GM18499 (cell line): ENCODE measurements at regions not wholly inside any gene's neighbourhood (a gene's known extent, or its start where the extent isn't known, plus 50 kb on each side); places are given as distances from the start of the nearest gene placed in this dataset.

Experiments used
- ATAC-seq: cut with Tn5 transposase; IDR thresholded peaks from one replicate; pipeline ENCODE4 v1.9.1; 2021; ENCODE audit warnings: moderate number of reproducible peaks; ENCODE audit not compliant: insufficient read depth, unreplicated experiment

DNA sequence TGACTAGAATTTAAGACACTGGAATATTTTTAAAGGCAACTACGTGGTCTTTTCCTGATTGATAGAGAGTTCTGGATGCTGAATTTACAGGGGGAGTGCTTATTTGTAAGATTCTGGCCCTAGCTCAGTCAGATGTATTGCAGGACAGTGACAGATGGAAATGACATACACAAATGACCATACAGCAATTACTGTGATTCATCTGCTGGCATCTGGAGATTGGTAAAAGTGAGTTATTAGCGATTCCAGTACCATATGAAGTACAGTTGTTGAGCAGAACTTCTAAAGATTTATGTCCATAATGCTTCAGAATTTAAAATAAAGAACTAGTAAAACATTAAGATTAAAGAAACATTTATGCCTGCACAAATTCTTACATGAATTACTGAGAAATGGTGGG lies 243.2 kb downstream of the CRPPA start:
- ATAC-seq = no peak

- ATAC-seq = no peak
Measured at GRCh38 chr7:16174253-16174652, 247.1 kb downstream of the CRPPA start.

DNA sequence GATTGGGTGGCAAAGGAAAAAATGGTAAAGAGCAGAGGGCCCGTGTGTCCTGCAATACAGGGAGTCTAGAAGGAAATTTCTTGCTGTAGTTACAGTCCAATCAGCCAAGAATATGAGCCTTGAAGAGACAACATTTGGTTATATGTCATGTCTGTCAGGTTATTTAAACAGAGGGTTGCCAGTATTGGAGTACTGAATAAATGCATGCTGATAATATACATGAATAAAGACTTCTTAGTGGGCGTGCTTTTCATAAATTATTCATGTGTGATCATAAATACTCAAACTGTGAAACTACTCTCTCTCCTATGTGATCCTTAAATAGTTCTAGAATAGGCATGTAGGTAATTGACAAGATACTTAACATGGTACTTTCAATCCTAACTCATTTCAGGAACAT lies 249.0 kb downstream of the CRPPA start:
- ATAC-seq = no peak

- no peak for ATAC-seq
Measured at GRCh38 chr7:16171928-16172327, 249.4 kb downstream of the CRPPA start.

GRCh38 chr7:16170671-16171070 lies 250.7 kb downstream of the CRPPA start:
- no peak for ATAC-seq

DNA sequence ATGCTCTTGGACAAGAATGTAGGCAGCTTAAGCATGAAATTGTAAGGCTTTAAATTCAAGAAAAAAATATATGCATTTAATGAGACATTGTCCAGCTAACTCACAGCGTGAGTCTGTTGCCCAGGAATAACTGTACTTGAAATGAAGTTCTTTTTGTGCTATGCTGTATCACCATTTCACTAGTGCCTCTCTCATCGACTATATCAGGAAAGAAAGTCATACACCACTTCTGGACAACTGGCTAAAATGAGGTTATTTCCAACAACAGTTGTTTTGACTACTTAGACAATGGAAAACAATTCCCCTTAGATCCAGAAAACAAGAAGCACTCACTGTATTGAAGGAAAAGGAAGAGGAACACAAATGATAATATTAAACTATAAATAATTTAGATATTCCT lies 251.8 kb downstream of the CRPPA start:
- ATAC-seq = no peak

DNA sequence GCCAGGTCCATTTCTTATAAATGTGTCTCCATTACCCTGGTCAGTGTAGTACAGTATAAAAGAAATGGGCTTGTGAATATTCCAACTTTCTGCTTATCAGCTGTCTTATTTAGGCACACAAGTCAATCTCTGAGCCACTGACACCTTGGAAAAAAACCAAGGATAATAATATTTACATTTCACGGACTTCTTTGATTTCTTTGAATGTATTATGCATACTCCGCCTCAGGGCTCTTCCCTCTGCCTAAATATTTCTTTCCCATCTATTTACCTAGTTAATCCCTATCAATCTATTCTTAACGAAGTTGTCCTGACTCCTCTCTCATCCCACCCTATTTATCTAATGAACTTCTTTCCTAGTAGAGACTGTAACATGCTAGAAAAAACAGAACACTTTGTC lies 253.8 kb downstream of the CRPPA start:
- ATAC-seq = no peak

DNA sequence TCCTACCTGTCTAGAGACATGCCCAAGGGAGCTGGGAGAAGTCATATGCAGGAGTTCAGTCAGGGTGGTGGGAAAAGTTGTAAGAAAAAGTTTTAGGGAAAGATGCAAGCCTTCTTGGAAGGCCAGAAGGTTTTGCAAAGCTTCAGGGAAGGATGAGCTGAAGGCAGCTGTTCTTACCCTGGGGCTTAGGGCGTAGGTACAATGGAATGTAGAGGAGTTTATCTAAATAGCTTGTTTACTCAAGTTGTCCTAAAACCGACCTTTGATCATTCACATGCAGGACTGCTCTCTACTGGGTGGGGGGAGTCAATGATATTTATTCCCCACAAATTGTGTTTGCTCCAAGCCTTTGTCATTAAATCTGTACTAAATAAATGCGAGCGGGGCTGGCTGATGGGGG lies 277.0 kb downstream of the CRPPA start:
- ATAC-seq = no peak

GRCh38 chr7:16137944-16138343 lies 283.4 kb downstream of the CRPPA start:
- ATAC-seq = no peak

- ATAC-seq = no peak
Measured at GRCh38 chr7:16136896-16137295, 284.4 kb downstream of the CRPPA start.

GRCh38 chr7:16135658-16136057 lies 285.7 kb downstream of the CRPPA start:
- ATAC-seq = no peak

DNA sequence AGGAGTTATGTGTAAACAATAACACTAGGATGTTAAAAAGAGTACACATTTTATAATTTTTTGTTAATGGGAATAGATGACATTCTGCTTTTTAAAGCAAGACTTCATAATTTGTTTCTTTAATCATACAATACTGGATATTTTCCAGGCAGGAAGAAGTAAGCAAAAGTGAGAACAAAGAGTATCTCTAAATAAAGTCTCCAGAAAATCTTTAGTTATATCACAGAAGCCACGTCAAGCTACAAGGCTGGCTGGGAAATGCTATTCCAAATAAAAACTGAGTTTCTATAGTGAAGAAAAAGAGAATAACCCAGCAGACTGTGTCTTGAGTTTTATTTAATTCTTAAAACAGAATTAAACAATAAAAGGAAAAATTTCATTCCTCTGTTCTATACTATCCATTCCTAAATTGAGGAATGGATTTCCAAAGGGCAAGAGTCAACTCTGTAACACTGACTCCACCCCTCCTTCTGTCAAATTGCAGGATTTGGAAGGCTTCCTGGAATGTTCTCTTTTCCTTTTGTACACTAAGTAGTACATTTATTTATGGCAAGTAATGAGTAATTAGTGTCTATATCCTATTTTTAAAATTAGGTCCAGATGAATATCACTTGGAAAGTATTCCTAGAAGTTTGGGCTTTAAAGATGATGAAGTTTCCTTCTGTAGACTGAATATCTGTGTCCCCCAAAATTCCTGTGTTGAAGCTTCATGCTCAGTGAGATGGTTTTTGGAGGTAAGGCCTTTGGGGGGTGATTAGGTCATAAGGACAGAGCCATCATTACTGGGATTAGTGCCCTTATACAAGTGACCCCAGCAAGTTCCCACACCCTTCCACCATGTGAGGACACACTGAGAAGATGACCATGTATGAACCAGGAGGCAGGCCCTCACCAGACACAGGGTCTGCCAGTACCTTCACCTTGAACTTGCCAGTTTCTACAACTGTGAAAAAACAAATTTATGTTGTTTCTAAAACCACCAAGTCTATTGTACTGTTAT lies 290.9 kb downstream of the CRPPA start:
- no peak for ATAC-seq

DNA sequence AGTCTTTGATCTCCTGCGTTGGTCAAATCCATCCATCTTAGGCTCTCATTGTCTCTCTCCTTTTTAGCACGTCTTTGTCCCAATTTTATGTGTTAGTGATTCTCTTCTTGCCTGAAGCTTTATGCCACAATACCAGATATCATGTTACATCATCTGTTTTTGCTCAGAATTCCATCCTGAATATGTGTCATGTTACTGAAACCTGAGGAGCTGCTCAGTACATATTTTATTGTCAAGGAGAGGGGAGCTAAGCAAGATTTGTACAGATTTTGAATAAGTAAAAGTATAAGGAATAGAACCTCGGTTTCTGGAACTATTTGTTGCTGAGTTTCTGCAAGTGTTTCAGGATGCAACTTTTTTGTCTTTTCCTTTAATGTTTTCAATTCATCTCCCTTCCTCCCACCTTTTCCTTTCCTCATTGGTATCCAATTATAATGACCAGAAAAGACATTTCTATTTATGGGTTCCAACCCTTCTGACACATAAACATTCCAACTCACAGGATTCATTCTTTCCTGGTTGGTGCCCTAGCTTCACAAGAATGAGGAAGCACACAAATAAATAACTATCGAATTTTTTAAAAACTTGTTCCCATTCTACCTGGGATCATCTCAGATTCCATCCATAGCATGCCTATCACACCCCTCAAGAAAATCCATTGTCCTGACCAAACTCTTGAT lies 291.8 kb downstream of the CRPPA start:
- no peak for ATAC-seq

- ATAC-seq = no peak
Measured at GRCh38 chr7:16123117-16123770, 298.1 kb downstream of the CRPPA start.

GRCh38 chr7:16121876-16122390 lies 299.4 kb downstream of the CRPPA start:
- no peak for ATAC-seq

DNA sequence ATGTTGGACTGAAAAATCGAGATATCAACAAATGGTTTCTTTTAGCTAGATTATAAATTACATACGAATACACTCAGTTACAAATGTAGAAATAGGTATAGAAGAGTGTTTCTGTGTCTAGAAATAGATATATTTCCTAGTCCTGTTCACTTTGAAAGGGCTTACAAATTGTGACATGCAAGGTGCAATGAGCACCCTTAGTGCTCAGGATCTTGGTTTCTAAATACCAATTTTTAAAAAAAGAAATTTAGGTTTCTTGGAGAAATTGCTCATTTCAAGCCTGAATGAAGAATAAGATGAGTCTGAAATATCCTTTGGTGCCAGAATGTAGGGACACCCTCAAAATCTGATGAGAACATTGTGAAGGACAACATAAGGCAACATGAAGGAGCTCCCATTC lies 306.0 kb downstream of the CRPPA start:
- ATAC-seq = no peak

DNA sequence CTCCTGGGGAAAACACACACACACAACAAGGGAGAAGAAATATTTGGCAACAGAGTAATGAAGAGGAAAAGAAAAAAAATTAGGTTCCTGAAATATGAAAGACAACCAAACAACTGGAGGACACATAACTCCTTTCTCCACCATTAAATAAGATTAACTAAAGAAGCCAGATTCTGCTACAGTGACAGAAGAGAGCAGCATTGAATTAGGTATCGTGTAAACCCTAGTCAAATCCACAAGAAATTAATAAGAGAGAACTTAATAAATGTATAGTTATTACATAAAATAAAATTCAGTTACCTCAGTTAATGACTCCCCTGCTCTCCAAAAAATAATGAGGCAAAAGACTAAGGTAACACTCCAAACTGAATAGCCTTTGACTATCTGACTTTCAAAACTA lies 306.7 kb downstream of the CRPPA start:
- no peak for ATAC-seq

DNA sequence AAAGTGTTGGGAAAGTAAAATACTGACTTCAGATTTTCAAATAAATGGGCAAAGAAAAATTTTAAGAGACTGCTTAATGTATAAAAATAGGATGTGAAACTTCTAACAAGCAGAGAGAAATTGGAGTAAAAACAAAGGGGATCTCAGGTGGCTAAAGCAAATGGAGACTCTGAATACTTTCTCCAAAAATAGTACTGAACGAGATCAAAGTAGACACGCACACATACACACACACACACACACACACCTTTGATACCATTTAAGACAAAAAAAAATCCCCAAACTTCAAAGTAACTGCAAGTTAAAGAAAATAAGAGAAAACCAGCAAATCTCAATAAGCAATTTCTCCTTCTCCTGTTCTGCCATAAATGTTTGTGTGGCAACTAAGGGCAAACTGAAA lies 307.3 kb downstream of the CRPPA start:
- ATAC-seq = no peak

GRCh38 chr7:16113058-16113457 lies 308.3 kb downstream of the CRPPA start:
- ATAC-seq = no peak

GRCh38 chr7:16106869-16107268 lies 314.5 kb downstream of the CRPPA start:
- ATAC-seq = no peak

GRCh38 chr7:16106300-16106699 lies 315.0 kb downstream of the CRPPA start:
- ATAC-seq = no peak
